Parathyroid adenoma (tissue), 2 donors: ENCODE measurements at regions not wholly inside any gene's neighbourhood (a gene's known extent, or its start where the extent isn't known, plus 50 kb on each side); places are given as distances from the start of the nearest gene placed in this dataset.

Experiments used
- H2AFZ ChIP-seq: fragments of 300-600 bp; sonication (generic); one replicate; pipeline ENCODE4 v1.7.0; 2017; ENCODE audit warnings: antibody characterized with exemption, mild to moderate bottlenecking
- H3K27ac ChIP-seq: fragments of 300-600 bp; sonication (generic); one replicate; pipeline ENCODE4 v1.7.0; 2017
- H3K27me3 ChIP-seq: fragments of 300-600 bp; sonication (generic); one replicate; pipeline ENCODE4 v1.7.0; 2017; ENCODE audit warnings: low read length; ENCODE audit not compliant: control insufficient read depth, insufficient read depth
- H3K36me3 ChIP-seq: fragments of 300-600 bp; sonication (generic); one replicate; pipeline ENCODE4 v1.7.0; 2017; ENCODE audit warnings: low read length; ENCODE audit not compliant: control insufficient read depth, insufficient read depth
- H3K4me1 ChIP-seq: fragments of 300-600 bp; sonication (generic); one replicate; pipeline ENCODE4 v1.7.0; 2017; ENCODE audit warnings: control low read depth
- H3K4me2 ChIP-seq: fragments of 300-600 bp; sonication (generic); one replicate; pipeline ENCODE4 v1.7.0; 2017; ENCODE audit warnings: low read length
- H3K4me3 ChIP-seq: fragments of 300-600 bp; sonication (generic); one replicate; pipeline ENCODE4 v1.7.0; 2017; ENCODE audit warnings: low read depth, low read length
- H3K79me2 ChIP-seq: fragments of 300-600 bp; sonication (generic); one replicate; pipeline ENCODE4 v1.7.0; 2017; ENCODE audit warnings: control low read depth
- H3K9ac ChIP-seq: fragments of 300-600 bp; sonication (generic); one replicate; pipeline ENCODE4 v1.7.0; 2017; ENCODE audit warnings: mild to moderate bottlenecking
- H3K9me3 ChIP-seq: fragments of 300-600 bp; sonication (generic); one replicate; pipeline ENCODE4 v1.7.0; 2017; ENCODE audit warnings: low read length; ENCODE audit not compliant: control insufficient read depth
- CTCF ChIP-seq: fragments of 300-600 bp; sonication (generic); IDR thresholded peaks from one replicate; pipeline ENCODE4 v1.7.0; 2017; ENCODE audit warnings: antibody characterized with exemption, mild to moderate bottlenecking
- donor health status: primary hyperparathyroidism.

- Histone ChIP-seq H3K27ac (no peak overlapping the region), H3K27me3 (no peaks in the 10 kb centered on the region), H3K36me3 (no peaks in the 10 kb centered on the region), H3K9ac (no peak overlapping the region), H3K4me3 (no peak overlapping the region), H3K9me3 (no peaks in the 10 kb centered on the region), H3K4me2 (no peak overlapping the region), H3K4me1 (no peaks in the 10 kb centered on the region), H2AFZ (no peak overlapping the region), H3K79me2 (no peaks in the 10 kb centered on the region)
- TF ChIP-seq CTCF: no peak
Measured at GRCh38 chr1:87398641-87399040, 70.0 kb downstream of the LMO4 start.

GRCh38 chr1:87399264-87399663 is 70.6 kb downstream of the LMO4 start:
- Histone ChIP-seq H3K27ac (no peak overlapping the region), H3K4me2 (no peak overlapping the region), H3K79me2 (no peaks in the 10 kb centered on the region), H3K27me3 (no peaks in the 10 kb centered on the region), H3K4me3 (no peak overlapping the region), H3K9ac (no peak overlapping the region), H3K4me1 (no peaks in the 10 kb centered on the region), H2AFZ (no peak overlapping the region), H3K36me3 (no peaks in the 10 kb centered on the region), H3K9me3 (no peaks in the 10 kb centered on the region)
- TF ChIP-seq CTCF: no peak

GRCh38 chr1:87399701-87400100 is 71.0 kb downstream of the LMO4 start:
- no peak overlapping the region for H2AFZ ChIP-seq
- H3K4me3 ChIP-seq: no peak overlapping the region
- H3K9me3 ChIP-seq: no peaks in the 10 kb centered on the region
- H3K9ac ChIP-seq: no peak overlapping the region
- H3K4me2 ChIP-seq: no peak overlapping the region
- H3K79me2 ChIP-seq: no peaks in the 10 kb centered on the region
- no peak for TF ChIP-seq CTCF
- no peaks in the 10 kb centered on the region for H3K4me1 ChIP-seq
- no peak overlapping the region for H3K27ac ChIP-seq
- H3K27me3 ChIP-seq: no peaks in the 10 kb centered on the region
- no peaks in the 10 kb centered on the region for H3K36me3 ChIP-seq

GRCh38 chr1:87400813-87401212 is 72.1 kb downstream of the LMO4 start:
- Histone ChIP-seq H3K9me3 (no peaks in the 10 kb centered on the region), H3K27me3 (no peaks in the 10 kb centered on the region), H3K27ac (no peak overlapping the region), H3K9ac (no peak overlapping the region), H3K36me3 (no peaks in the 10 kb centered on the region), H3K4me1 (no peaks in the 10 kb centered on the region), H3K4me3 (no peak overlapping the region), H3K4me2 (no peak overlapping the region), H2AFZ (no peak overlapping the region), H3K79me2 (no peaks in the 10 kb centered on the region)
- TF ChIP-seq CTCF: no peak

GRCh38 chr1:87402241-87403002 is 73.7 kb downstream of the LMO4 start:
- Histone ChIP-seq H3K4me2 (no peak overlapping the region), H2AFZ (no peak overlapping the region), H3K79me2 (no peaks in the 10 kb centered on the region), H3K4me1 (no peaks in the 10 kb centered on the region), H3K27me3 (no peaks in the 10 kb centered on the region), H3K4me3 (no peak overlapping the region), H3K27ac (no peak overlapping the region), H3K36me3 (no peaks in the 10 kb centered on the region), H3K9ac (no peak overlapping the region), H3K9me3 (no peaks in the 10 kb centered on the region)
- no peak for TF ChIP-seq CTCF
